ENCODE measurements at regions not wholly inside any gene's neighbourhood (a gene's known extent, or its start where the extent isn't known, plus 50 kb on each side); places are given as distances from the start of the nearest gene placed in this dataset.
"Not testable (repeated sequence)": the region's sequence is repeated elsewhere in the genome, so short reads cannot be mapped to it uniquely, and the experiment has no call there.

GRCh38 chr6:167392631-167393316, 67.9 kb downstream of the TTLL2 start:
- no peak for DNase-seq (ENCODE audit: low read depth in 2 of 2)

DNA sequence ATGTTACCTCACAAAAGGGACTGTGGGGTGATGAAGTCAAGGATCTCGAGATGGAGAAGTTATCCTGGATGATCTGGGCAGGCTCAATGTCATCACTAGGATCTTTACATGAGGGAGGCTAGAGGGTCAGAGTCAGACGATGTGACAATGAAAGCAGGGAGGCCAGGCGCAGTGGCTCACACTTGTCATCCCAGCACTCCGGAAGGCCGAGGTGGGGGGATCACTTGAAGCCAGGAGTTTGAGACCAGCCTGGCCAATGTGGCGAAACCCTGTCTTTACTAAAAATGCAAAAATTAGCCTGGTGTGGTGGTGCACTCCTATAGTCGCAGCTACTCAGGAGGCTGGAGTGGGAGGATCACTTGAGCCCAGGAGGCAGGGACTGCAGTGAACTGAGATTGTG, 68.8 kb downstream of the TTLL2 start:
- DNase-seq (ENCODE audit: low read depth in 2 of 2), result no peak

GRCh38 chr6:167394339-167394738, 69.5 kb downstream of the TTLL2 start:
- no peak for DNase-seq (ENCODE audit: low read depth in 2 of 2)

DNA sequence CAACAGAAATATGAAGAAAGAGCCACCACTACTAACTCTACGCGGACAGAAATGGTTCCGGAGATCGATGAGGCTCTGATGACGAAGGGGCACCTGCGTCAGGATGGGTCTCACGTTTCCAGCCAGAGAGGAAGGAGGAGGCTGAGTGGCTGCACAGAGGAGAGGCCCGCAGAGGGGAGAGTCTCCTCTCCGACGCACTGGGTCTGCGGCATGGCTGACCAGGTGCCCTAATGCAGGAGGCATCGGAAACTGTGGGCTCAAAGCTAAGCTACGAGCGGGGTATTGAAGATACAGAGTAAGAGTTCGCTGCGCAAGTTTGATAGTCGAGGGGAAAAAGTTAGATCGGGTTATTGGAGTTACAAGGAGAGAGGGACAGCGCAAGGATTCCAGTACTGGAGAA, 69.9 kb downstream of the TTLL2 start:
- no peak for DNase-seq (ENCODE audit: low read depth in 2 of 2)

DNA sequence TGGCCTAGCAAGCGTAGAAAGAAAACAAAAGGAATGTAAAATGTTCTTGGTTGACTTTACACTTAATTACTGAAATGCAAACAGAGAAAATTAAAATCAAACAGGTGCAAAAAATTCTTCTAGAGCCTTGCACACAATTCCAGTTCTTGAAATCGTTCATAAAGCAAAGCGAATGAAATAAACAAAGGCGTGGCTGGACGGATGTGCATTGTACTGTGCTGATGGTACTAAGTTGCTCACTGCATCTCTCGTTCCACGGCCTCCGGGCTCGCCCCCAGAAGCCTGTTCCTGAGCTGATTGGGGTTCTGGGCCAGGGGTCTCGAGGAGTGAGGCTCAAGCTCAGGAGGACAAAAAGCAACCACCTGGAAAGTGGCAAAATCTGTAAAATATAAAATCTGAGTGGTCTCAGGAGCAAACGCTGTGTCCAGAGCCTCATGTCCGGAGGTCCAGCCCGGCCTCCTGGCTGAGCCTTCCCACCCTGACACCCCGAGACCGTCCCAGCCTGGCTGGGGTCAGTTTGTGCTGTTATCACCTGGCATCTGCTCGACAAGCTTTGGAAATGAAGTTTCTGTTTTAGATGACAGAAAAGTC, 71.3 kb downstream of the TTLL2 start:
- no peak for DNase-seq (ENCODE audit: low read depth in 2 of 2)

GRCh38 chr6:167396659-167397490, 72.0 kb downstream of the TTLL2 start:
- no peak for DNase-seq (ENCODE audit: low read depth in 2 of 2)

- DNase-seq (ENCODE audit: low read depth in 2 of 2), result no peak
Observed at GRCh38 chr6:167397712-167398111, 72.8 kb downstream of the TTLL2 start.

- DNase-seq (ENCODE audit: low read depth in 2 of 2), result no peak
Observed at GRCh38 chr6:167398214-167399050, 73.5 kb downstream of the TTLL2 start.

GRCh38 chr6:167399051-167399387, 74.1 kb downstream of the TTLL2 start:
- DNase-seq (ENCODE audit: low read depth in 2 of 2), result no peak

DNA sequence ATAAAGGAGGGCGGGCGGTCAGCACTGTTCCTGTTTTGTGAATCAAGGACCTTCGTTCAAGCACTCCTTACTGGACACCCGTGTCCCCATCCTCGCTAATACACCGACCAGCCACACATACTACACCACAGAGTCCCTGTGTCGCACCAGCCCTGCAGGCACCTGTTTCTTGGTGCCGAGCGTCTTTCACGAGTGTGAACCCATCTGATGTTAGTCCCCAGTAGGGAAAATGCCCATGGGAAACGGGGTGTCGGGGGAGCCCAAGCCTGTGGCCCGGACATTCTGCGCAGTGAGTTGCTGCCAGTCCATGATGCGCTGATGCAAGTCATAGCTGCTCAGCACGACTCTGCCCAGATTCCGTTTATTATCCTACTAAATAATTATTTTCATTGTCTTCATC, 74.7 kb downstream of the TTLL2 start:
- DNase-seq (ENCODE audit: low read depth in 2 of 2), result no peak

GRCh38 chr6:167400482-167401138, 75.7 kb downstream of the TTLL2 start:
- DNase-seq (ENCODE audit: low read depth in 2 of 2), result no peak

- DNase-seq (ENCODE audit: low read depth in 2 of 2), result peak; percentile 65 to 73
Observed at GRCh38 chr6:167401525-167402194, 76.8 kb downstream of the TTLL2 start.

DNA sequence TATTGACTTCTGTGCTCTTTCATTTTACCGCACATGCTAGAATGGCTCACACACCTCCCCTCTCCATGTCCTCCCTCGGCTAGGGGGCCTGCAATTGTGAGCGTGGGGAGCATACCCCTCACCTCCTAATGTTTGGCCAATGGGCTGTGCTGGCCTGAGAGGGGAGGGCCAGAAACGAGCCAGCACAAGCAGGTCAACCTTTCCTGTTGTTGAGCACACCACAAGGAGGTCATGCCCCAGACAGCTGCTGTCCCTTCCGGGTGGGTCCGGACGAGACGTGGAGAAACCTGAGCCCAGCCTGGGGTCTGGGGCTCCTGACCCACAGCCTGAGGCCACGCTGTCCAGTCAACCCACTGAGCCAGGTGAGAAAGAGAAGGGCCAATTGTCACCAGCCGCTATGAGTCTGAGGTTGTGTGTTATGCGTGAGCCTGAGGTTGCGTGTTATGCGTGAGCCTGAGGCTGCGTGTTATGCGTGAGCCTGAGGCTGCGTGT, 77.4 kb downstream of the TTLL2 start:
- DNase-seq (ENCODE audit: low read depth in 2 of 2), result no peak

- DNase-seq (ENCODE audit: low read depth in 2 of 2), result no peak
Observed at GRCh38 chr6:167403427-167403826, 78.5 kb downstream of the TTLL2 start.

GRCh38 chr6:167404385-167405049, 79.6 kb downstream of the TTLL2 start:
- no peak for DNase-seq (ENCODE audit: low read depth in 2 of 2)

DNA sequence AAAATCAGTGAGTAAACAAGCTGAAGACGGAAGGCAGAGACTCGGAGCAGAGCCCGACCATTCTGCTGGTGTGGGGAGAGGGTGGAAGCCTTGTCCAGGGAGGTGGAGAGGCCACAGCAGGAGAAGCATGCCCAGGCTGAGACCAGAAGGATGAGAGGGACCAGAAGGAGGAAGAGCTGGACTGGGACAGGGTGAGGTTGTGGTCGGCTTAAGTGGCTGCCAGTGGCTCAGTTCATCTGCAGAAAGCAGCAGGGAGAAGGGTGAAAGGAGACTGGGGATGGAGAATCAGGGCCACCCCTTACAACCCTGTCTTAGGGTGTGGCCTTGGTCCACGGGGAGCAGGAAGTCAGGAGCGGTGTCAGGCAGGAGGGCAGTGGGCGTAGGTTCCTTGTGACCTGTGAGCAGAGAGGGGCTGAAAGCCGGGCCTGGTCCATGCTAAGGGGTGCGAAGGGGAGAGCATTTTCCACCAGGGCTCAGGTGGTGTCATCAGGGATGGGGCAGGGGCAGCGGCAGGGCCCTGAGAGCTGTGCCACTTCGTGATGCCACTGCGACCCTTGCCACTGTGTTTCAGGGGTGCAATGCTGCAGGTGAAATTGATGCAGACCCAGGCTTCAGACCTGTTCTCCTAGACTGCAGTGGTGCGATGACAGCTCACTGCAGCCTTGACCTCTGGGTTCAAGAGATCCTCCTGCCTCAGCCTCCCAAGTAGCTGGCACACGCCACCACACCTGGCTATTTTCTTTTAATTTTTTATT, 81.1 kb downstream of the TTLL2 start:
- DNase-seq (ENCODE audit: low read depth in 2 of 2), result no peak

- DNase-seq (ENCODE audit: low read depth in 2 of 2), result not testable (repeated sequence)
Observed at GRCh38 chr6:167406533-167407238, 81.8 kb downstream of the TTLL2 start.

GRCh38 chr6:167407239-167408064, 82.6 kb downstream of the TTLL2 start:
- DNase-seq (ENCODE audit: low read depth in 2 of 2), result no peak
